ENCODE measurements at regions not wholly inside any gene's neighbourhood (a gene's known extent, or its start where the extent isn't known, plus 50 kb on each side); places are given as distances from the start of the nearest gene placed in this dataset.

DNA sequence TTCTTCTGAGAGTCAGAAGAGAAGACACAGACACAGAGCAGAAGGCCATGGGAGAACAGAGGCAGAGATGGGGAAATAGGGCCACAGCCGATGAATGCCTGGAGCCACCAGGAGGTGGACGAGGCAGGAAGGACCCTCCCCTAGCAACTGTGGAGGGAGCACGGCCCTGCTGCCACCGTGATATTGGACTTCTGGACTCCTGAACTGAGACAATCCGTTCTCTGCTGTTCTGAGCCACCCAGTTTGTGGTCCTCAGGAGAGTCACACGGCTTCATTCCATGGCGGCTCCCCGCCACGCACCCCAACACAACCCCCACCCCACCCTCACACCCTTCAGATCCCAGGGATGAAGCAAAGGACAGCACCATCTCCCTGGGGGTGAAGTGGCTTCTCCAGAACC lies 338.1 kb downstream of the CTTN start:
- Histone ChIP-seq H3K4me2 (no peak overlapping the region), H3K4me1 (ENCODE audit: insufficient read depth) (no peaks in the 10 kb centered on the region), H2AFZ (no peak overlapping the region), H3F3A (replicated peaks; ENCODE audit: low read depth) (no peaks in the 10 kb centered on the region), H3K36me3 (ENCODE audit: insufficient read depth) (no peaks in the 10 kb centered on the region), H3K27ac (ENCODE audit: low read depth) (no peak overlapping the region), H3K4me3 (no peak overlapping the region), H3K27me3 (ENCODE audit: insufficient read depth) (no peaks in the 10 kb centered on the region), H4K20me1 (replicated peaks; ENCODE audit: insufficient read depth) (no peaks in the 10 kb centered on the region), H3K9me2 (ENCODE audit: insufficient read depth) (peaks cover 7% of the 10 kb centered on the region), H3K79me2 (replicated peaks; ENCODE audit: insufficient read depth) (no peaks in the 10 kb centered on the region)
- Mint-ChIP-seq H3K27ac (peak overlapping the region; percentile 32; the same call in 1 of the 2 replicates), H3K4me1 (peaks cover 11% of the 10 kb centered on the region), H3K27me3 (ENCODE audit: insufficient read depth, low read depth, poor library complexity) (peaks cover 19% of the 10 kb centered on the region), H3K4me3 (no peak overlapping the region), H3K36me3 (ENCODE audit: low read depth) (no peaks in the 10 kb centered on the region), H3K9me3 (no peaks in the 10 kb centered on the region; the same call in 1 of the 3 replicates)
- no peak for DNase-seq (ENCODE audit: low spot score)
- no peak for ATAC-seq
- TF ChIP-seq STAT1 (IDR thresholded peaks at IDR 0.05; ENCODE audit: unreplicated experiment) (no peak), EZH2 (IDR thresholded peaks at IDR 0.05; ENCODE audit: low read depth, unreplicated experiment) (no peak), CREB1 (CRISPR knock-in tag; IDR thresholded peaks at IDR 0.05; ENCODE audit: low read depth) (no peak), NANOG (IDR thresholded peaks at IDR 0.05; ENCODE audit: borderline replicate concordance) (no peak), EZH2phosphoT487 (IDR thresholded peaks at IDR 0.05; ENCODE audit: unreplicated experiment) (no peak), JUNB (IDR thresholded peaks at IDR 0.05; ENCODE audit: unreplicated experiment) (no peak), POLR2AphosphoS5 (IDR thresholded peaks at IDR 0.05; ENCODE audit: low read depth) (no peak)
- TF ChIP-seq, protein P1, sequence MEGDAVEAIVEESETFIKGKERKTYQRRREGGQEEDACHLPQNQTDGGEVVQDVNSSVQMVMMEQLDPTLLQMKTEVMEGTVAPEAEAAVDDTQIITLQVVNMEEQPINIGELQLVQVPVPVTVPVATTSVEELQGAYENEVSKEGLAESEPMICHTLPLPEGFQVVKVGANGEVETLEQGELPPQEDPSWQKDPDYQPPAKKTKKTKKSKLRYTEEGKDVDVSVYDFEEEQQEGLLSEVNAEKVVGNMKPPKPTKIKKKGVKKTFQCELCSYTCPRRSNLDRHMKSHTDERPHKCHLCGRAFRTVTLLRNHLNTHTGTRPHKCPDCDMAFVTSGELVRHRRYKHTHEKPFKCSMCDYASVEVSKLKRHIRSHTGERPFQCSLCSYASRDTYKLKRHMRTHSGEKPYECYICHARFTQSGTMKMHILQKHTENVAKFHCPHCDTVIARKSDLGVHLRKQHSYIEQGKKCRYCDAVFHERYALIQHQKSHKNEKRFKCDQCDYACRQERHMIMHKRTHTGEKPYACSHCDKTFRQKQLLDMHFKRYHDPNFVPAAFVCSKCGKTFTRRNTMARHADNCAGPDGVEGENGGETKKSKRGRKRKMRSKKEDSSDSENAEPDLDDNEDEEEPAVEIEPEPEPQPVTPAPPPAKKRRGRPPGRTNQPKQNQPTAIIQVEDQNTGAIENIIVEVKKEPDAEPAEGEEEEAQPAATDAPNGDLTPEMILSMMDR (conservative IDR thresholded peaks at IDR 0.05; ENCODE audit: low read depth in 2 of 2), result no peak

DNA sequence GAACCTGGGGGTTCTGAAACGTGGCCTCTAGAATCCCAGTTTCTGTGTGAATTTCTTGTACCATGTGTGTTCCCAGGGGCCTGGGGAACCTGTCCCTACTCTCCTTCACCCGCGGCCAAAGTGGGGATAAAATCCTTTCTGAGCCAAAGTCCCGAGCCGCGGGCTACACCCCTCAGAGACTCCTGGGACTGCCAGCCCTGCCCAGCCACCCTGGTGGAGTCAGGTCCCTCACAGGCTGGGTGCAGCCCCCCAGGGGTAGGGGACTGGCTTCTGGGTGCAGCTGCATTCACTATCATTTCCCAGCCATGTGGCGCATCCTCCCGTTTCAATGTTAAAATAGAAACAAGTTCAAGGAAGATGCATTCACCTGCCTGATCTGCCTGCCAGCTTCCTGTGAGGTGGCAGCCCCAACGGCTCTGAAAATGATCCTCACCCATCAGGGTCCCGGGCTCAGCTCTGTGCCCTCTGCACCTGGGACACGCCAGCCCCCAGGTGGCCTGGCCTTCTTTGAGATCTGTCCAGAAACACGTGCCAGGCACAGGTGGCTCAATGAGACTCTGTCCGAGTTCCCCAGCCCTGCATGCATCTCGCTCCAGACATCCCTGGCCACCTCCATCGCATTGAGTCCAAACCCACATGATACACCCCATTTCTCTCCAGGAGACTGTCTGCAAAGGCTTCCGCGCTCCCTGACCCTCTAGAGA lies 338.8 kb downstream of the CTTN start:
- peaks cover 10% of the 10 kb centered on the region for H3K9me2 ChIP-seq (ENCODE audit: insufficient read depth)
- no peaks in the 10 kb centered on the region for H3K27me3 ChIP-seq (ENCODE audit: insufficient read depth)
- Mint-ChIP-seq H3K27ac (no peak overlapping the region), H3K36me3 (ENCODE audit: low read depth) (no peaks in the 10 kb centered on the region), H3K4me3 (no peak overlapping the region), H3K27me3 (ENCODE audit: insufficient read depth, low read depth, poor library complexity) (peaks cover 19% of the 10 kb centered on the region), H3K4me1 (peaks cover 16% of the 10 kb centered on the region), H3K9me3 (no peaks in the 10 kb centered on the region; the same call in 1 of the 3 replicates)
- no peaks in the 10 kb centered on the region for H3K4me1 ChIP-seq (ENCODE audit: insufficient read depth)
- no peak overlapping the region for H2AFZ ChIP-seq
- no peaks in the 10 kb centered on the region; the same call in 1 of the 2 replicates for H3K79me2 ChIP-seq (replicated peaks; ENCODE audit: insufficient read depth)
- H3K36me3 ChIP-seq (ENCODE audit: insufficient read depth), result no peaks in the 10 kb centered on the region
- no peak overlapping the region for H3K27ac ChIP-seq (ENCODE audit: low read depth)
- no peak for DNase-seq (ENCODE audit: low spot score)
- no peak overlapping the region for H3K4me2 ChIP-seq
- no peaks in the 10 kb centered on the region for H4K20me1 ChIP-seq (replicated peaks; ENCODE audit: insufficient read depth)
- H3F3A ChIP-seq (replicated peaks; ENCODE audit: low read depth), result no peaks in the 10 kb centered on the region
- ATAC-seq, result no peak
- H3K4me3 ChIP-seq, result no peak overlapping the region
- no peak for TF ChIP-seq JUNB (IDR thresholded peaks at IDR 0.05; ENCODE audit: unreplicated experiment)
- no peak for TF ChIP-seq EZH2 (IDR thresholded peaks at IDR 0.05; ENCODE audit: low read depth, unreplicated experiment)
- TF ChIP-seq ZNF114 (CRISPR knock-in tag; IDR thresholded peaks at IDR 0.05), result no peak
- no peak for TF ChIP-seq EZH2phosphoT487 (IDR thresholded peaks at IDR 0.05; ENCODE audit: unreplicated experiment)
- no peak for TF ChIP-seq STAT1 (IDR thresholded peaks at IDR 0.05; ENCODE audit: unreplicated experiment)
- TF ChIP-seq, protein P2, sequence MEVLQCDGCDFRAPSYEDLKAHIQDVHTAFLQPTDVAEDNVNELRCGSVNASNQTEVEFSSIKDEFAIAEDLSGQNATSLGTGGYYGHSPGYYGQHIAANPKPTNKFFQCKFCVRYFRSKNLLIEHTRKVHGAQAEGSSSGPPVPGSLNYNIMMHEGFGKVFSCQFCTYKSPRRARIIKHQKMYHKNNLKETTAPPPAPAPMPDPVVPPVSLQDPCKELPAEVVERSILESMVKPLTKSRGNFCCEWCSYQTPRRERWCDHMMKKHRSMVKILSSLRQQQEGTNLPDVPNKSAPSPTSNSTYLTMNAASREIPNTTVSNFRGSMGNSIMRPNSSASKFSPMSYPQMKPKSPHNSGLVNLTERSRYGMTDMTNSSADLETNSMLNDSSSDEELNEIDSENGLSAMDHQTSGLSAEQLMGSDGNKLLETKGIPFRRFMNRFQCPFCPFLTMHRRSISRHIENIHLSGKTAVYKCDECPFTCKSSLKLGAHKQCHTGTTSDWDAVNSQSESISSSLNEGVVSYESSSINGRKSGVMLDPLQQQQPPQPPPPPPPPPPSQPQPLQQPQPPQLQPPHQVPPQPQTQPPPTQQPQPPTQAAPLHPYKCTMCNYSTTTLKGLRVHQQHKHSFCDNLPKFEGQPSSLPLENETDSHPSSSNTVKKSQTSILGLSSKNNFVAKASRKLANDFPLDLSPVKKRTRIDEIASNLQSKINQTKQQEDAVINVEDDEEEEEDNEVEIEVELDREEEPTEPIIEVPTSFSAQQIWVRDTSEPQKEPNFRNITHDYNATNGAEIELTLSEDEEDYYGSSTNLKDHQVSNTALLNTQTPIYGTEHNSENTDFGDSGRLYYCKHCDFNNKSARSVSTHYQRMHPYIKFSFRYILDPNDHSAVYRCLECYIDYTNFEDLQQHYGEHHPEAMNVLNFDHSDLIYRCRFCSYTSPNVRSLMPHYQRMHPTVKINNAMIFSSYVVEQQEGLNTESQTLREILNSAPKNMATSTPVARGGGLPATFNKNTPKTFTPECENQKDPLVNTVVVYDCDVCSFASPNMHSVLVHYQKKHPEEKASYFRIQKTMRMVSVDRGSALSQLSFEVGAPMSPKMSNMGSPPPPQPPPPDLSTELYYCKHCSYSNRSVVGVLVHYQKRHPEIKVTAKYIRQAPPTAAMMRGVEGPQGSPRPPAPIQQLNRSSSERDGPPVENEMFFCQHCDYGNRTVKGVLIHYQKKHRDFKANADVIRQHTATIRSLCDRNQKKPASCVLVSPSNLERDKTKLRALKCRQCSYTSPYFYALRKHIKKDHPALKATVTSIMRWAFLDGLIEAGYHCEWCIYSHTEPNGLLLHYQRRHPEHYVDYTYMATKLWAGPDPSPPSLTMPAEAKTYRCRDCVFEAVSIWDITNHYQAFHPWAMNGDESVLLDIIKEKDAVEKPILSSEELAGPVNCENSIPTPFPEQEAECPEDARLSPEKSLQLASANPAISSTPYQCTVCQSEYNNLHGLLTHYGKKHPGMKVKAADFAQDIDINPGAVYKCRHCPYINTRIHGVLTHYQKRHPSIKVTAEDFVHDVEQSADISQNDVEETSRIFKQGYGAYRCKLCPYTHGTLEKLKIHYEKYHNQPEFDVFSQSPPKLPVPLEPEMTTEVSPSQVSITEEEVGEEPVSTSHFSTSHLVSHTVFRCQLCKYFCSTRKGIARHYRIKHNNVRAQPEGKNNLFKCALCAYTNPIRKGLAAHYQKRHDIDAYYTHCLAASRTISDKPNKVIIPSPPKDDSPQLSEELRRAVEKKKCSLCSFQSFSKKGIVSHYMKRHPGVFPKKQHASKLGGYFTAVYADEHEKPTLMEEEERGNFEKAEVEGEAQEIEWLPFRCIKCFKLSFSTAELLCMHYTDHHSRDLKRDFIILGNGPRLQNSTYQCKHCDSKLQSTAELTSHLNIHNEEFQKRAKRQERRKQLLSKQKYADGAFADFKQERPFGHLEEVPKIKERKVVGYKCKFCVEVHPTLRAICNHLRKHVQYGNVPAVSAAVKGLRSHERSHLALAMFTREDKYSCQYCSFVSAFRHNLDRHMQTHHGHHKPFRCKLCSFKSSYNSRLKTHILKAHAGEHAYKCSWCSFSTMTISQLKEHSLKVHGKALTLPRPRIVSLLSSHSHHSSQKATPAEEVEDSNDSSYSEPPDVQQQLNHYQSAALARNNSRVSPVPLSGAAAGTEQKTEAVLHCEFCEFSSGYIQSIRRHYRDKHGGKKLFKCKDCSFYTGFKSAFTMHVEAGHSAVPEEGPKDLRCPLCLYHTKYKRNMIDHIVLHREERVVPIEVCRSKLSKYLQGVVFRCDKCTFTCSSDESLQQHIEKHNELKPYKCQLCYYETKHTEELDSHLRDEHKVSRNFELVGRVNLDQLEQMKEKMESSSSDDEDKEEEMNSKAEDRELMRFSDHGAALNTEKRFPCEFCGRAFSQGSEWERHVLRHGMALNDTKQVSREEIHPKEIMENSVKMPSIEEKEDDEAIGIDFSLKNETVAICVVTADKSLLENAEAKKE (CRISPR knock-in tag; IDR thresholded peaks at IDR 0.05), result no peak

Measured in GM23338 (cell line).